ENCODE measurements at regions not wholly inside any gene's neighbourhood (a gene's known extent, or its start where the extent isn't known, plus 50 kb on each side); places are given as distances from the start of the nearest gene placed in this dataset.

DNA sequence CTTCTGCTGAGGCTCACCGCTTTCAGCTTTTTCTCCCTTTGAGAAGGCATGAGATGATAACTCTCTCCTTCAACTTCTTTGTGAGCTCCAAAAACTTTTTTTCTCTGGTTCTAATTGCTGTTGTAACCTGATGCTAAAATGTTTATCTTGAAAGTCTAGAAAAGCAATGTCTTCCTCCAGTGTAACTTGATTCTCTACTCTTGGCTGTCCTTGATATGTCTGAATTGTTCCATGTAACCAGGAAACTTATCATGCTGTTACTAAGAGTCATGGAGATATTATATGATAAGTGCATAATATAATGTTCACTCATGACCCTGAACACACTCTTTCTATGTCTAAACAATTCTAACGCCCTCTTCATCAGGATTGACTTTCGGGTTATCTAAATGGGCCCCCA lies 128.0 kb upstream of the ABCA1 start:
- TF ChIP-seq EZH2 (IDR thresholded peaks at IDR 0.05) (no peak), POLR2AphosphoS5 (IDR thresholded peaks at IDR 0.05; ENCODE audit: borderline replicate concordance, low read depth, low read length) (no peak), FOXP2 (optimal IDR thresholded peaks at IDR 0.05; ENCODE audit: control extremely low read depth, extremely low read length, insufficient read depth) (no peak)

All from SK-N-MC (cell line).